A549 (cell line): ENCODE measurements at regions not wholly inside any gene's neighbourhood (a gene's known extent, or its start where the extent isn't known, plus 50 kb on each side); places are given as distances from the start of the nearest gene placed in this dataset.

Experiments used
- CHD2 ChIP-seq: fragments of 150-350 bp; IDR thresholded peaks from 2 replicates; pipeline ENCODE4 v1.6.1; 2014; ENCODE audit warnings: low read length; ENCODE audit not compliant: partially characterized antibody
- CTCF ChIP-seq: fragments of >200 bp; sonication (Bioruptor Twin); formaldehyde crosslinking; IDR thresholded peaks from 3 replicates; pipeline ENCODE4 v1.5.1; 2016
- GATA3 ChIP-seq: IDR thresholded peaks from 2 replicates; pipeline ENCODE4 v1.6.1; 2012; ENCODE audit warnings: borderline replicate concordance
- HDAC2 ChIP-seq: fragments of 200-600 bp; sonication (generic); IDR thresholded peaks from 2 replicates; pipeline ENCODE4 v1.6.1; 2016
- JUN ChIP-seq, 2 experiments: fragments of >200 bp; sonication (Bioruptor Twin); formaldehyde crosslinking; IDR thresholded peaks; 2 replicates in 1 of 2; 3 replicates in 1 of 2; pipeline ENCODE4 v1.6.1; 2016 to 2017
- PBX3 ChIP-seq: IDR thresholded peaks from 2 replicates; pipeline ENCODE4 v1.6.1; 2012
- POLR2A ChIP-seq: IDR thresholded peaks from 2 replicates; pipeline ENCODE4 v1.6.1; 2012; ENCODE audit warnings: mild to moderate bottlenecking, low read length
- TF ChIP-seq, protein P1 (sequence below): fragments of 450-650 bp; IDR thresholded peaks from 2 replicates; pipeline ENCODE4 v1.6.1; 2014; ENCODE audit warnings: antibody characterized with exemption

DNA sequence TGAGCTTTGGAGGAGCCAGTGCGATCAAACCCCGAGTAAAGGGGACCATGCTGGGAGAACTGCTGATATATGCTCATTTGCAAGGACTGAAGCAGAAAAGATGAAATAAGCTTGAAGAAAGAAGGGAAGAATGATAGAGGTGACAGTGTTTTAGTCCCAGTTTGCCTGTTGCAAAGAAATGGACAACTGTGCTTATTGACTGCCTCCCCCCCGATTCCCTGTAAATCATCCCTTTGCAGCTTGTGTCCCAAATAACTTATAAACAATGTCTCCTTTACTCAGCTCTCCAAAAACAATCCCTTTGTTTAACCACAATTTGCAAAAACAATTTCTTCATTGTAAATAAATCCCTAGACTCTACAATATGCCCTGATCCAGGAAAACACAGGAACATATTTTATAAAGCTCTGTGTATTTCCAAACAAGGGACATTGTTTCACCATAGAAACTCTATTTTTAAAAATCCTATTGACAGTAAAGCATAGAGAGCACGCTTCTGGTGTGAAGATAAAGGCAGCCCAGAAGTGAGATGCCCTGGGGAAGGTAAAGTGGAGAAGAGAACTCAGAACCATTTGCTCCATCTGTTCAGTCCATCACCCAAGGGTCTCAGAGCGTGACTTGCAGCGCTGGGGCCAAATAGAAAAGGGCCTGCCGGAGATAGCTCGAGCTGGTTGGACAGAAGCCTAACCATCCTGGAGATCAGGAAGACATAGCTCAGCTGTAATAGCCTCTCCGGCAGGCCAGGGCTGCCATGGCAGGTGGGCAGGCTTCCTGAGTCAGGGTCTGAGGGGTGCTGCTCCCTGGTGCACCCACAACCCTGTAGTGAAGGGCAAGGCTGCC, 280.5 kb downstream of the WDR11 start:
- TF ChIP-seq CTCF (no peak), POLR2A (no peak), GATA3 (no peak), CHD2 (no peak), PBX3 (no peak), HDAC2 (no peak), JUN (IDR thresholded peaks at IDR 0.05) (no peak)
- TF ChIP-seq, protein P1, sequence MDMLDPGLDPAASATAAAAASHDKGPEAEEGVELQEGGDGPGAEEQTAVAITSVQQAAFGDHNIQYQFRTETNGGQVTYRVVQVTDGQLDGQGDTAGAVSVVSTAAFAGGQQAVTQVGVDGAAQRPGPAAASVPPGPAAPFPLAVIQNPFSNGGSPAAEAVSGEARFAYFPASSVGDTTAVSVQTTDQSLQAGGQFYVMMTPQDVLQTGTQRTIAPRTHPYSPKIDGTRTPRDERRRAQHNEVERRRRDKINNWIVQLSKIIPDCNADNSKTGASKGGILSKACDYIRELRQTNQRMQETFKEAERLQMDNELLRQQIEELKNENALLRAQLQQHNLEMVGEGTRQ, result no peak
